ENCODE measurements at regions not wholly inside any gene's neighbourhood (a gene's known extent, or its start where the extent isn't known, plus 50 kb on each side); places are given as distances from the start of the nearest gene placed in this dataset.
"Not testable (repeated sequence)": the region's sequence is repeated elsewhere in the genome, so short reads cannot be mapped to it uniquely, and the experiment has no call there.

GRCh38 chr4:20196476-20196875 is 55.2 kb upstream of the SLIT2 start:
- no peak for DNase-seq

DNA sequence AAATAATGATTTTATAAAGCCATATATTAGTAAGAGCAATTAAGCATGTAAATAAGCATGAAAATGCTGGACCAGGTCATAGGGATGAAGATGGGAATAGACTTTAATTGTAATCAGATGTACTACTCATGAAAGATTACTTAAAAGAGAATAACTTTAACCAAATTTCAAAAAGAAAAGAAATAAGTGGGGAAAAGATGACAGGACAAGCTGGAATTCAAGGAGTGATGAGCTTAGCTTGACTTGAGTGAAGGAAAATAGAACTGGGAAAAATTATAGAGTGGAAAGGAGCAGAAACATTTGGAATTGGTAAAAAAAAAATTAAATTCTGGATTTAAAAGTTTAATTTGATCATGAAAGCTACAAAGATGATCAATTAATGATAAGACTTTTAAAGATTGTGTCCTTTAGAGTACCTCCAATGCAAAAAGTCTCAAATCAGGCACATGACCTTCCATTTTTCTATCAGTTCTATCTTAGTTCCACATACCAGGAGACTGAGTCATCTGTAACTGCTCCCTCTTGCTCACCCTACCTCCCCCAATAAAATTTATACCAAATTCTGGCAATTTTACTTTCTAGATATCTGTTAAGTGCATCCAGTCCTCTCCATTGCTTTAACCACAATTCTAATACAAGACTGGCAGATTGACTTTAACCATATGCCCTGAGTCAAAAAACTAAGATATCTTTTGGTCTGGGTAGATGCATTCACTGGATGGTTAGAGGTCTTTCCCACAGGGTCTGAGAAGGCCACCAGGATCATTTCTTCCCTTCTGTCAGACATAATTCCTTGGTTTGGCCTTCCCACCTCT is 56.4 kb upstream of the SLIT2 start:
- no peak for DNase-seq

- DNase-seq, result peak; percentile 40 to 41
Measured at GRCh38 chr4:20194123-20195013, 57.3 kb upstream of the SLIT2 start.

- no peak for DNase-seq
Measured at GRCh38 chr4:20193141-20193936, 58.4 kb upstream of the SLIT2 start.

DNA sequence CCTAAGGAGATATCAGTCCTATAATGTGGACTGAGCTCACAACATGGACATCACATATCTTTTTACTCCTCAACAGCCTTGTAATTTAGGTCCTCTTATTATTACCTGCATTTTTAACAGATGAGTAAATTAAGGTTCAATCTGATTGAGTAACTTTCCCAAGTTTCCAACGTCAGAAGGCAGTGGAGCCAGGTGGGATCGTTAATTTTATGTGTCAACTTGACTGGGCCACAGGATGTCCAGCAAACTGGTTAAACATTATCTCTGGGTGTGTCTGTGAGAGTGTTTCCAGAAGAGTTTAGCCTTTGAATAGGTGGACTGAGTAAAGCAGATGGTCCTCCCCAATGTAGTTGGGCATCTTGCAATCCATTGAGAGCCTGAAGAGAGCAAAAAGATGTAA is 59.0 kb upstream of the SLIT2 start:
- no peak for DNase-seq

DNA sequence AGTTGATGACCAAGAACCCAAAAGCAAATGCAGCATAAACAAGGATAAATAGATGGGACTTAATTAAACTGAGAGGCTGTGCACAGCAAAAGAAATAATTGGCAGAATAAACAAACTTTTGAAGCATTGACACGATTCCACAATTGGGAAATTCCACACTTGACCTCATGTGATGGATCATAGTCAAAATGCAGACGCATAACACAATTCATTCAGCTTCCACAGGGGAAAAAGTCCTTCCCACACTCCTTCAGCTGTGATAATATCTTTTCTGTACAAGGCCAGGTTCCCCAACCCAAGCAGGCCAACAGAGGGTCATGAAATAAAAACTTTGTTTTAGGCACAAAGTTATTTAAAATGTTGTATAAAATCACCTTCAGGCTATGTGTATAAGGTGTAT is 66.6 kb upstream of the SLIT2 start:
- DNase-seq, result no peak

- DNase-seq, result not testable (repeated sequence)
Measured at GRCh38 chr4:20183131-20183530, 68.6 kb upstream of the SLIT2 start.

- DNase-seq, result no peak
Measured at GRCh38 chr4:20181926-20182325, 69.8 kb upstream of the SLIT2 start.

- no peak for DNase-seq
Measured at GRCh38 chr4:20180509-20180908, 71.2 kb upstream of the SLIT2 start.

DNA sequence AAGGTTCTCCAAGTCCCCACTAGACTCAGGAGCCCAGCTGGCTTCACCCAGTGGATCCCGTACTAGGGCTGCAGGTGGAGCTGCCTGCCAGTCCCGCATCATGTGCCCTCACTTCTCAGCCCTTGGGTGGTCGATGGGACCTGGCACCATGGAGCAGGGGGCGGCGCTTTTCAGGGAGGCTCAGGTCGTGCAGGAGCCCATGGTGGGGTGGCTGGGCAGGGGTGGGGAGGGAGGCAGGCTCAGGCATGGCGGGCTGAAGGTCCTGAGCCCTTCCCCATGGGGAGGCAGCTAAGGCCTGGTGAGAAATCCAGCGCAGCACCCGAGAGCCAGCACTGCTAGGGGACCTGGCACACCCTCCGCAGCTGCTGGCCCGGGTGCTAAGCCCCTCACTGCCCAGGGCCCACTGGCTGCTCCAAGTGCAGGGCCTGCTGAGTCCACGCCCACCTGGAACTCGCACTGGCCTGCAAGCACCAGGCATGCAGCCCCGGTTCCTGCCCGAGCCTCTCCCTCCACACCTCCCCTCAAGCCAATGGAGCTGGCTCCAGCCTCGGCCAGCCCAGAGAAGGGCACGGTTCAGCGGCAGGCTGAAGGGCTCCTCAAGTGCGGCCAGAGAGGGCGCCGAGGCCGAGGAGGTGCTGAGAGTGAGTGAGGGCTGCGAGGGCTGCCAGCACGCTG is 72.7 kb upstream of the SLIT2 start:
- DNase-seq, result no peak

- no peak for DNase-seq
Measured at GRCh38 chr4:20176881-20177280, 74.8 kb upstream of the SLIT2 start.

DNA sequence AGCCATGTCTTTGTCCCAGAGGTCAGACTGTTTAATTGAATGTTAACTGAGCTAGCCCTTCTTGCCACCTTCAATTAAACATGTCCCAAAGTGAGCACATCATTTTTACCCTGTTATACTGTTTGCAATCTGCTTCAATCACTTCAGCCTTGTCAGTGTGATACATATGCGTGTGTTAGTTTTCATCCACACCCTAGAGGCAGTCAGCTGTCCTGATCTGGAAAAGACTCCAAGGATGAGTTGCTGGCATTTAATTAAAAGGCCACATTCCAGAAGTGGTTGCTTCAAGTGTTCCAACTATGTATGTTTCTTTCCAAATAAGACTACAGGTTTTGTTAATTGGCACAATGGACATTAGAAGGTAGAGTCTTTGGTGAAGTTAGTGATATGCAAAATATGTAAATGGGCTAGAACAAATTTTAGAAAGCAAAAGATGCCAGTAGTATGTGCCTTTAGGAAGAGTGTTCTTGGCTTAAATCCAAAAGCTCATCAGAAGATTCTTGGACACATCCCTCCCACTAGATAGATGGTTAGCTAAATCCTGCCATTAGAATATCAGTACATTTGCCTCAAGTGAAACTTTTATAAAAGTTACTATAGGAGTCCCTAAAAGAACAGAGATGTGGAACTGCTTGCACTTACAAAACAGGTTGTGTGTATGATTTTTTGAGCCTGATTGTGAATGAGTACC is 79.5 kb upstream of the SLIT2 start:
- no peak for DNase-seq

DNA sequence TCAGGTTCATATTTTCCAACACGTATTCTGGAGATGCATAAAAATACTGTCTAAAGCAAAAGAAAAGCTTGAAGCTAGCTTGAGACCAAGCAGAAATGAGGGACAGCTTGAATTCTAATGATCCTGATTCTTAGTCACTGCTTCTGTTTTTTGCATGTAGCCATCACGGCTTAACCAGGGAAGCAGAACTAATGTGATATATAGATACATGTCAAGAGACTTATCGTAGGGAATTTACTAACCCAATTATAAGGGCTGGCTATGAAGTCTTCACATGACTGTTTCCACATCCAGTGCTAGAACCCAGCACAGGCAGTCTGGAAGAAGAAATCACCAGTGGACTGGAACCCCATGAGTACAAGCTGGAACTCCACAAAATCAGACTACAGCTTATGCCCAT is 85.2 kb upstream of the SLIT2 start:
- no peak for DNase-seq

DNA sequence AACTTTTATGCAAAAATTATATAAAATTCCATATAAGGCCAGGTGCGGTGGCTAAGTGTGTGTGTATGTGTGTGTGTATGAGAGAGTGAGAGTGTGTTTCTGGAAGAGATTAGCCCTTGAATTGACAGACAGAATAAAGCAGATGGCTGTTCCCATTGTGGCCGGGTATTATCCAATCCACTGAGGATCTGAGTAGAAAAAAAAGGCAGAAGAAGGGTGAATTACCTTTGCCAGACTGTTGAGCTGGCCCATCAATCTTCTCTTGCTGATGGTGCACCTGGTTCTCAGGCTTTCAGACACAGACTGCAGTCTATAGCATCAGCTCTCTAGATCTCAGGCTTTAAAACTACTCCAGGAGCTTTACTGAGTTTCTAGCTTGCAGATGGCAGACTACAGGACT is 92.2 kb upstream of the SLIT2 start:
- DNase-seq, result no peak

- DNase-seq, result no peak
Measured at GRCh38 chr4:20158195-20158594, 93.5 kb upstream of the SLIT2 start.

GRCh38 chr4:20151436-20151835 is 100.3 kb upstream of the SLIT2 start:
- DNase-seq, result no peak

DNA sequence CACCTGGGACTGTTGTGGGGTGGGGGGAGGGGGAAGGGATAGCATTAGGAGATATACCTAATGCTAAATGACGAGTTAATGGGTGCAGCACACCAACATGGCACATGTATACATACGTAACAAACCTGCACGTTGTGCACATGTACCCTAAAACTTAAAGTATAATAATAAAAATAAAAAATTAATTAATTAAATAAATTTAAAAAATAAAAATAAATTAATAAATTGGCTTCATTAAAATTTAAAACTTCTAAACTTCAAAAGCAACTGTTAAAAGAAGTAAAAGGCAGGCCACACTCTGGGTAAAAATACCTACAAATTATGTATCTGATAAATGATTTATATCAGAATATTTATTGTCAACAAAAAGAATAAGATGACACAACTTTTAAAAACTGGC is 102.6 kb upstream of the SLIT2 start:
- not testable (repeated sequence) for DNase-seq

- no peak for DNase-seq
Measured at GRCh38 chr4:20137176-20137575, 114.5 kb upstream of the SLIT2 start.

DNA sequence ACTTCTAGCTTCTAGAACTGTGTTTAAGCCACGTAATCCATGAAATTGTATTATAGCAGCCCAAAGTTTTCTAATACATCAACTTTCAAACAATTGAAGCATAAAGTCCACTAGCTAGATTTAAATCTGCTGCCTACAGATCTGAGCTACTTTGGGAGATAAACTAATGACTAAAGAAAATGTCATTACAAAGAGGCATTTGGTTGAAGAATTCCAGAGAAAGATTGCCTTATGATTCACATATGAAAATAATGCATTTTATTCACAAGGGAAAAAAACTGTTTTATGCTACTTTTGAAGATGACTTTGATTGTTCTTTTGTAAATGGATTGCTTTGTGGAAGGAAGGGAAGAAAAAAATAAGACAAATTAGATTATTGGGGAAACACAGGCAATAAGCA is 124.1 kb upstream of the SLIT2 start:
- DNase-seq, result no peak

- no peak for DNase-seq
Measured at GRCh38 chr4:20126906-20127305, 124.8 kb upstream of the SLIT2 start.

GRCh38 chr4:20124317-20125026 is 127.2 kb upstream of the SLIT2 start:
- no peak for DNase-seq

Measured in Kasumi-1 (cell line).